PC-9 (cell line): ENCODE measurements at regions not wholly inside any gene's neighbourhood (a gene's known extent, or its start where the extent isn't known, plus 50 kb on each side); places are given as distances from the start of the nearest gene placed in this dataset.

Experiments used
- CTCF ChIP-seq: fragments of 200-600 bp; sonication (generic); conservative IDR thresholded peaks from 2 replicates; pipeline ENCODE4 v1.6.1; 2017; ENCODE audit warnings: mixed run types, antibody characterized with exemption, mild to moderate bottlenecking, moderate library complexity
- EZH2 ChIP-seq: fragments of 200-600 bp; sonication (generic); IDR thresholded peaks from 2 replicates; pipeline ENCODE4 v1.8.0; 2017; ENCODE audit warnings: antibody characterized with exemption, low read depth

GRCh38 chr1:214830941-214831340 lies 227.9 kb downstream of the CENPF start:
- TF ChIP-seq CTCF (no peak), EZH2 (no peak)
